NCI-H2107 treated with DMSO at 0.1 percent for 48 hours (cell line): ENCODE measurements at regions not wholly inside any gene's neighbourhood (a gene's known extent, or its start where the extent isn't known, plus 50 kb on each side); places are given as distances from the start of the nearest gene placed in this dataset.
"Not testable (repeated sequence)": the region's sequence is repeated elsewhere in the genome, so short reads cannot be mapped to it uniquely, and the experiment has no call there.

ENCODE experiments used
- DNase-seq: peaks from one replicate; lab custom pipeline; 2025; ENCODE audit not compliant: unreplicated experiment; lab: John Stamatoyannopoulos, UW

- DNase-seq, result peak; percentile 19
These were observed 160.1 kb downstream of the SUDS3 start for GRCh38 chr12:118536306-118536906.

- DNase-seq, result peak; percentile 99
These were observed 161.1 kb downstream of the SUDS3 start for GRCh38 chr12:118537481-118537917.

DNA sequence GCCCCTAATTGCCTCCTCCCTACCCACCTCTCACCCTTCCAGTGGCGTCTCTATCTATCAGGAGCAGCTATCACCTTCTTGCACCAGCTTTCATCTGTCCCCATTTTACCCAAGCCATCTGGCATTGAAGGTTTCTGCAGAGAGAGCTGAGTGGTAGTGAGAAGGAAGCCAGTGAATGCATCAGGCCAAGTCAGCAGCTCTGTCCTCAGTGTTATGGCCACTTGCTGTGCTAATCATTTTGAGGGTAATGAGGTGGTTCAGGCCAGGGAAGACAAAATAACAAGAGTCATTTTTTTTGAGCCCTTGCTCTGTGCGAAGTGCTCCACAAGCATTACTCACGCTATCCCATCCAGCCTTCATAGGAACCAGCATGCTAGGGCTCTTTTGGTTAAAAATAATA is 164.7 kb downstream of the SUDS3 start:
- no peak for DNase-seq

- DNase-seq, result no peak
These were observed 165.6 kb downstream of the SUDS3 start for GRCh38 chr12:118541934-118542333.

DNA sequence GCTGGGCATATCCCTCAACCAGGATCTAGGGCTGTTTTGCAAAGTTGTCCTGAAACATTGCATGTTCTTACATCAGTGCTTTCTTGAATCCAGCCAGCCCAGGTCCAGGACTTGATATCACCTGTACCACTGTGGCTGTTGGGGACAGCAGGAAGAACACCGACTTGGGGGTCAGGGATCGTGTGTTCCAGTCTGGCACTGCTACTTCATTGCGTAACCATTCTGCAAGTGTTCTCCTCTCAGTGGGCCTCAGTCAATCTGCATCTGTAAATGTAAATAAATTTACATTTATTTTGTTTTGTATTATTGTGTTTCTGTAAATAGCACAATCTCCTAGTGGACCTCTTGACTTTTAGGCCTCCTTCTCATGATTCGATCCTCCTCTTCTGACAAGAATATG is 167.3 kb downstream of the SUDS3 start:
- no peak for DNase-seq

DNA sequence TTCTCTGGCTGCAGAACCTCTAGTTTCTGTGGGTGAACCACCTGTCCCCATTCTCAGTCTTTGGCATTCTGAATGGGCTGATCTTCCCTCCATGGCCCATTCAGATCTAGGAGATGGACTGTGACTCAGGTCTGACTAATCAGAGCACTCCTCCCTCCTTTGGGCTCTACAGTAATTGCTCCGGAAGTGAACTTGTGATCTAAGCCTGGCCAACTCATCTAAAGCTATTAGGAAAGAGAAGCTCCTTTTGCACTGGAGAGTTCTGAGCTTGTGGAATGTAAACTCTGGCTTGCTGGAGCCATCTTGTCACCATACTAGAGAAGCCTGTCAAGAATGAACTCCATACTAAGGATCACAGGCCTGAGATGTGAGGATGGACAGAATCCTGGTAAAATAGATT is 168.2 kb downstream of the SUDS3 start:
- no peak for DNase-seq

DNA sequence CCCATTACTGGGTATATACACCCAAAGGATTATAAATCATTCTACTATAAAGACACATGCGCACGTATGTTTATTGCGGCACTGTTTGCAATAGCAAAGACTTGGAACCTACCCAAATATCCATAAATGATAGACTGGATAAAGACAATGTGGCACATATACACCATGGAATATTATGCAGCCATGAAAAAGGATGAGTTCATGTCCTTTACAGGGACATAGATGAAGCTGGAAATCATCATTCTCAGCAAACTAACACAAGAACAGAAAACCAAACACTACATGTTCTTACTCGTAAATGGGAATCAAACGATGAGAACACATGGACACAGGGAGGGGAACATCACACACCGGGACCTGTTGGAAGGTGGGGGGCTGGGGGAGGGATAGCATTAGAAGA is 171.3 kb downstream of the SUDS3 start:
- DNase-seq, result not testable (repeated sequence)

DNA sequence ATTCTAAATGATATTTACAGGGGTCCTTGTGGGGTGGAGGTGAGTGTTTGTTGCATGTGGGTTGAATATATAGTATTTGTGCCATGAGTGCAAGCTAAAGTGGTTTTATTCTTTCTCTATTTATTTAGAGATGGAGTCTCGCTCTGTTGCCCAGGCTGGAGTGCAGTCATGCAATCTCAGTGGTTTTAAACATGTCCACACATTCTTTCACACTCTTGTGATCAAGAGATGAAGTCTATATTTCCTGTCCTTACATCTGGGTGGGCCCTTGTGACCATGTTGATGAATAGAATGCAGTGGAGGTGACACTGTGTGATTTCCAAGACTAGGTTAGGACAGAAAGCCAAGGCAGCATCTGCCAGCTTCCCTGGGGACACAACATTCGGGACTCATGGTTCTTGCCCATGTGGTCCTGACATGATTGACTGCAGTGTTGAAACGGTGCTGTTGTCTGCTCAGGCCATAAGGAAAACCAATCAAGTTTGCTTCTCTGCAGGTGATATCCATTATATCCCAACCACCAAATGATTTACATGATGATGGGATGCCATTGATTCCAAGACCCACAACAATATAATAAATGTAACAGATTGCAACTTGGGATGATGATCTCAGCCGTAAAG is 172.6 kb downstream of the SUDS3 start:
- no peak for DNase-seq

DNA sequence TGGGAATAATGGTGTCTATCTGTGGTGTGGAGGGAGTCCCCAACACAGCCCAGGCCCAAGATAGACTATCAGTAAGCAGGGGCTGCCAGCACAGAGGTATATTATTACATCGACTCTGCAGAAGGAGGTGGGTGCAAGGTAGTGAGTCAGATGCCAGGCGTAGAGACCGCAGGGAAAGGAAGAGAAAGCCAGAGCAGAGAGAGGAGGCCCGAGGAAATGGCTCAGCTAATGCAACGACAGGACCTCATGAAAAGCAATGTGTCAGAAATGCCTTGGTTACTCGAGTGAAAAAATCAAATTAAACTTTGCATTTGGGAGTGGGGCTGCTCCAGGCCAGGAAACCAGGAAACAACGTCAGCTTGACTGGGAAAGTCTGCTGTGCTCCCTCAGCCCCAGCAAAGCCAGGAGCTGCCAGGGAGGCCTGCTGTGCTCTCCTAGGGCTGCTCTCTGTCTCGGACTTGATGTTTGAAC is 173.2 kb downstream of the SUDS3 start:
- DNase-seq, result no peak

DNA sequence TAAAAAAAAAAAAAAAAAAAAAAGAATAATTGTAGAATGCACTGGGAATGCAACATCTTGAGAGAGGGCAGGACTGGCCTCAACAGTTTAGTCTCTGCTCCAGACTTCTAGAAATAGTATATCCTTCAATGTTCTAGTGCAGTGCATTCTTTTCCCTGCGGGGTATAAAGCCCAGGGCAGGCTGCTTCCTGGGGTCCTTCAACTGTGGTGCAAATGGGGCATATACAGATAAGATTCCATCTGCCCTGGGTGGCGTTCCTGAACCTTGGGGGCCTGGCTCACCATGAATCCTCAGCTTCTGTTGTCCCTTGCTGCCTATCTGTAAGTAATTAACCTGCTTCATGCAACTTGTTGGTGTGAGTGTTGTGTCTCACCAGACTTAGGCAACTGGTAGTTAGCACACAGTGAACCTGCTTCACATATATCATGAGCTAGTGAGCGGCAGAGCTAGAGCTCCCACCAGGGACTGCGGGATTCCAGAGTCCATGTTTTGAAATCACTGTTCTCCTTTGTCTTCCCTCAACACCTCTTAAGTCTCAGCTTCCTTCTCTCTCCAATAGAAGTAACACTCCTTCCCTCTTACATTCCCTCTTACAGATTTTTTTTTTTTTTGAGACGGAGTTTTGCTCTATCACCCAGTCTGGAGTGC is 177.6 kb downstream of the SUDS3 start:
- DNase-seq, result no peak

DNA sequence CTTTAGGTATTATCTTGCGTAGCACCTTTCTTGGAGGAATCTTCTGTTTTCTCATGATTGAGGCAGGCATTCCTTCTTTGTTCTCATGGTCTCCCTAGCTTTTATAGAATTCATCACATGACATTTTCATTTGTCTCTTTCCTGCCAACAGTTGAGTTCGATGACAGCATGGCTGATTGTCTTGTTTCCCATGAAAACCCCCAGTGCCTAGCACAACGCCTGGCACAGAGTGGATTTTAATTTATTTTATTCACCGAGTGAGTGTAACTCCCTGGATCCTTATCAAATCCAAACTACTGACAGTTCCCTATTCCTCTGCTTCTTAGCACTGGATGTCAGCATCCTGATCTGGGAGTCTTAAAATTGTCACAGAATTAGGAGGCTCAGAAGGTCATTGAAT is 182.6 kb downstream of the SUDS3 start:
- no peak for DNase-seq

GRCh38 chr12:118560733-118561132 is 184.4 kb downstream of the SUDS3 start:
- no peak for DNase-seq

DNA sequence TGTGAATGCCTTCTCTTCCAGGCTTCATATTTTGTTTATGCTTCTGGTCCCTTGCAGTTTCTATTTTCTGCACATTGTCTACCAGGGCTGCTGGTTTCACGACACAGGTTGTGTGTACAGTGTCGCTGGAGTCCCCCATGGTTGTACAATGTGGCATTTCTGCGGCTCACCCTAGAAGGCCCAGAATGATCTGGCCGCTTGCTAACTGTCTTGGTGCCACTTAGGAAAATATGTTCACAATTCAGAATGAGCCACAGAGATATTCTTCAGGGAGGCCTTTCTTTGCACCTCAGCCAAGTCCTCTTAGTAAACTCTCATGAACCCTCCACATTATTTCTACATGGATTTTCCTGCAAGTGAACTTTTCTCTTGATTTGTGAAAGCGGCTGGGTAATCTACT is 195.4 kb downstream of the SUDS3 start:
- DNase-seq, result no peak

- no peak for DNase-seq
These were observed 197.9 kb downstream of the SUDS3 start for GRCh38 chr12:118574288-118574687.

DNA sequence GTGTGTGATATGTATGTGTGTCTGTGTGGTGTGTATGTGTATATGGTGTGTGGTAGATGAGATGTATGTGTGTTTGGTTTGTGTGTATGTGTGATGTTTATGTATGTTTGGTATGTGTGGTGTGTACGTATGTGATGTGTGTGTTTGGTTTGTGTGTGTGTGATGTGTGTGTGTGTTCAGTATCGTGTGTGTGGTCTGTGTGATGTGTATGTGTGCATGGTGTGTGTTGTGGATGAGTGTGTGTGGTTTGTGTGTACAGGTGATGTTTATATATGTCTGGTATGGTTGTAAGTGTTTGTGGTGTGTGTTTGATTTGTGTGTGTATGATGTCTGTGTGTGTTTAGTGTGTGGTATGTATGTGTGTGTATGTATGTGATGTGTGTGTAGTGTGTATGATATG is 199.4 kb downstream of the SUDS3 start:
- DNase-seq, result no peak

- no peak for DNase-seq
These were observed 205.0 kb downstream of the SUDS3 start for GRCh38 chr12:118581371-118581770.

GRCh38 chr12:118582863-118583262 is 206.5 kb downstream of the SUDS3 start:
- no peak for DNase-seq

GRCh38 chr12:118586433-118586832 is 210.1 kb downstream of the SUDS3 start:
- DNase-seq, result no peak

- no peak for DNase-seq
These were observed 212.8 kb downstream of the SUDS3 start for GRCh38 chr12:118589162-118589561.

GRCh38 chr12:118590406-118591150 is 214.2 kb downstream of the SUDS3 start:
- DNase-seq, result no peak

GRCh38 chr12:118603610-118604361 is 227.4 kb downstream of the SUDS3 start:
- DNase-seq, result no peak
